Stimulated activated CD8-positive, alpha-beta memory T cell treated with anti-CD3 and anti-CD28 coated beads, Interleukin-12 subunit alpha, Interleukin-12 subunit beta, amount 100 ng/mL, for 24 hours (primary cell): ENCODE measurements at regions not wholly inside any gene's neighbourhood (a gene's known extent, or its start where the extent isn't known, plus 50 kb on each side); places are given as distances from the start of the nearest gene placed in this dataset.

Experiments
- DNase-seq: peaks from one replicate; pipeline ENCODE4 v3.0.0-alpha.2; 2020; ENCODE audit errors: extremely low read depth

DNA sequence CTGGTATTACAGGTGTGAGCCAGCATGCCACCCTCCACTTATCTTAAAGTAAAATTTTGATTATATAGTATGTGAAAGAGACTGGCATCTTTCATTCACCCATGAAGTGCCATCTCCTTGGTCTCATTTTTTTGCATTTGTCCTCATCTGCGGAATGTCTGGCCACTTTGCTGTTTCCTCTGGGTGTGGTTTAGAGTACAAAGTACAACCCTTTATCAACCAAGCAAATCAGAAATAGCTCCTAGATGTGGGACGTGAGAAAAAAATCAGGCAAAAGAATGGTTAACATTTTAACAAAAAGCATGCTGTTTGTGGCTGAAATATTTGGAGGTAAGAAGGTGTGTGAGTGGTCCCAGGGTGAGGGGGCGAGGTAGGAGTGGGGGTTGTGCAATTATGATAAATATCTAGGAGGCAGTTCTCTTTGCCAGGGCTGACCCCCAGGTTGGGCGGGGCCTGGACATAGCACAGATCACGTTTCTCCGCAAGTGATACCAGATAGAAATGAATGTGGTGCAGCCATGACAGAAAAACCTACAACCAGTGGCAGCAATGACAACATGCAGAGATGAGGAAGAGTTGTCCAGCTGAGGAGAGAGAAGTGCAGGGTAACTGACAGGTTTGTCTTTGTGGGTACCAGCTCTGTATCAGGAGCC lies 115.8 kb upstream of the SERTAD2 start:
- DNase-seq = no peak

DNA sequence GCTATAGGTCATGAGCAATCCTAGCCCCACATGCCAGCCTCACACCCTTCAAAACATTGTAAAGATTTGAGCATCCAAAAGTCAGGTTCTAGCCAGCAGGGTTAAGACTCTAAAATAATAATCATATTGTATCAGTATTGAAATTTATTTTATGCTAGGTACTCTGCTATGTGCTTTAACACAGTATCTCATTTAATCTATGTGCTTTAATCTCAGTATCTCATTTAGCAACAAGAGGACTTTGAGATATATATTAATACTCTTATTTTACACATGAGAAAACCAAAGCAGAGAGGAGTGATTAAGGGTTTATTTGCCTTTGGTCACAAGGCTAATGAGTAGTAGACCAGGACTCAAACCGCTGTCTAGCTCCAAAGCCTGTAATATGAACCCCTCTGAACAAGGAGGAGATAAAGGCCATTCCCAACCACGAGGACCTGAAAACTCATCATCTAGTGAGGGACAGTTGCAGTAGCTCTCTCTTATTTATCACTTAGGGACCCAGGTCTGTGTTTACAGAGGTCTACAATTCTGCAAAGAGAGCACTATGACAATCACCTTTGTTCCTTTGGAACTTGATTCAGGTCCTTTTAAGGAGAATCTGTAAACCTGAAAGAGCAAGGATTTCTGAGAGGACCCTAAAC lies 116.5 kb upstream of the SERTAD2 start:
- no peak for DNase-seq

DNA sequence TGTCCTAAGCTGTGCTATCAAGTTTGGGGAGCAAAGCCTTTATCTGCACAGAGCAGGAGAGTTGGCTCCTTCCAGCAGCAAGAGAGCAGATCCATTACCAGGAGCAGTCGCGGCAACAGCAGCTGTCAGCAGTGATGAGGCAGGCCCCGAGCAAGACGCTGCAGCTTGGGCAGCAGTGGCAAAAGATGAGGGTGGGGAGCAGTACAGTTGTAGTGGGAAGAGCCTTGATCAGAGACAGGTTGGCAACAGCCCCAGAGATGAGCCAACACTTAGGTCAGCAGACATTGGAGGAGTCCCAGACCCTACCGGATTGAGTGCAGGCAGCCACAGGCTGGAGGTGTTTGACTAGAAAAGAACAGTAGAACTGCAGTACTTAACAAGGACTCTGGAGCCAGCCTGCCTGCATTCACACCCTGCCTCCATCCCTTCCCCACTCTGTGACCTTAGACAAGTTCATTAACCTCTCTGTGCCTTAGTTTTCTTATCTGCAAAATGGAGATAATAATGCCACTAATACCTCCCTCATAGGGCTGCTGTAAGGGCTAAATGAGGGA lies 117.1 kb upstream of the SERTAD2 start:
- no peak for DNase-seq

DNA sequence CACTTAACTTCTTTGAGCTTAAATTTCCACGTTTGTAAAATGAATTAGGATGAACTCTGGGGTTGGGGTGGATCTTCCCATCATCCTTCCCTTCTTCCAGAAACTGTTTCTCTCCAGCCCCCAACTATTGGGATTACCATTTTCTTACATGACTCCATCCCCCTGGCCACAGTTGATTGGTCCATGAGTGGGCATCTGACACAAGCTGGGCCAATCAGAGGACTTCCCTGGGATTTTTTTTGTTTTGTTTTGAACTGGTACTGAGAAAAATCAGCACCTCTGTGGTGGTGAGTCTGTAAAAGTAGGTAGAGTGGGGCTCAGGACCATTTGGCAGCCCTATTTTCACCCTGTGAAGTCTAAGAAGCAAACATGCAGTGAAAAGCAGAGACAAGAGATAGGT lies 118.0 kb upstream of the SERTAD2 start:
- DNase-seq = no peak

DNA sequence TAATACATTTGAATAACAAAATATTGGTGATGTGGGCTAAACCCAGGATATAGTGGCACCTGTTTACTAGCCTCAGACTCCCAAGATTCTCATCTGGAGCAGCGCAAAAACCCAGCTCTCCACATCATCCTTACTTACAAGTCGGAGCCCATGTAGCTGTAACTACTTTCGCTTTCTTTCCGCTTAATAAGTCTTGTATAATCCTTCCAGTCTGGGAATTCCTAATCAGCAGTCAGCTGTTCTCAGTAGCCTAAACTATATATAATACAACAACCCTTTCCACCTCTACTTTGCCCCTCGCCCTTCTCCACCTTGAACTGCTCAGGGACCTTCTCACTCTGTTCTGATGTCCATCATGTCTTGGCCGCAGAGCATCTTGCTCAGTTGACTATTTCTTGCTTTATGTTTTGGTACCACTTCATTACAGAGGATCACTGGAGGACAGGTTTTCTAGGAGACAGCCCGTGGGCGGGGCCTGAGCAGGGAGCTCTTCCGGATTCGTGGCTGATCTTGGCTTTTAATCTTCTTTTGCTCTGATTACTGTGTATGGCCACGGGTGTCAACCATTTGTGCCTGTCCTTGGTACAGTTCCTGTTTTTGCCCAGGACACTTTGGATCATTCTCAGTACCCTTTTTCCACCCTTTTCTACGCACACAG lies 119.9 kb upstream of the SERTAD2 start:
- DNase-seq = no peak

DNA sequence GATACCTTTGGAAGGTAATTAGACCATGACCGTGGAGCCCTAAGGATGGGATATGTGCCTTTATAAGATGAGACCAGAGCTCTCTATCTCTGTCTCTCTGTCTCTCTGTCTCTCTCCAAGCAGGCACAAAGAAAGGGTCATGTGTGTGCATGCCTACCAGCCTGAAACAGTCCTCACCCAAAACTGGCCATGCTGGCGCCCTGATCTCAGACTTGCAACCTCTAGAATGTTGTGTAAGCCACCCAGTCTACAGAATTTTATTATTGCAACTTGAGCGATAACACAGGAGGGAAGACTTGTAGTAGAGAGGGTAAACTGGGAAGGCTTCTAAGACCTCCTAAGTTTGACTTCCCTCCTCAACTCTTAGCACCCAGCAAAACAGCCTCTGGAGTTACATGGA lies 124.1 kb upstream of the SERTAD2 start:
- no peak for DNase-seq

DNA sequence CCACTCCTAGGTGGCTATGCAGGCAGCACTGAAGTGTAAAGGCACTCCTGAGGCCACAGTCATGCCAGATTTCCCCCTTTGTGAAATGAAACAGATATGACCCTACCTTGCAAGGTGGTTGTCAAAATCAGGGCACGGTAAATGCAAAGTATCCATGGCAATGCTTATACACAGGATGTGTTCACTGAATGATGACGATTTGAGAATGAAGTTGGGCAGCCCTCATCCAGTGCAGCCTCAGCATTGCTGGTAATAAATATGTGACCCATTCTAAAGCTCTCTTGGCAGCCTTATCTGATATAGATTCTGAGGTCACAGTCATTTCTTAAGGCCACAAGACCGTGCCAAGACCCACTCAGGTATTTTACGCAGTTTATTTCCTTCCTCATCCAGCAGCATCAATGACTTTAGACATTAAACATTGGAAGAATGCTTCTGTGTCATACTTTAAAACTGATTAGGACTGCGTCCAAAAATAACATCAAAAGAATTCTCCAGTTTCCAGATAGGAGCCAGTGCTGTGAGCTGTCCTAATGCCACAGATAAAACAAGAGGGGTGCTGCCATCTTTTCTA lies 125.5 kb upstream of the SERTAD2 start:
- DNase-seq = no peak

DNA sequence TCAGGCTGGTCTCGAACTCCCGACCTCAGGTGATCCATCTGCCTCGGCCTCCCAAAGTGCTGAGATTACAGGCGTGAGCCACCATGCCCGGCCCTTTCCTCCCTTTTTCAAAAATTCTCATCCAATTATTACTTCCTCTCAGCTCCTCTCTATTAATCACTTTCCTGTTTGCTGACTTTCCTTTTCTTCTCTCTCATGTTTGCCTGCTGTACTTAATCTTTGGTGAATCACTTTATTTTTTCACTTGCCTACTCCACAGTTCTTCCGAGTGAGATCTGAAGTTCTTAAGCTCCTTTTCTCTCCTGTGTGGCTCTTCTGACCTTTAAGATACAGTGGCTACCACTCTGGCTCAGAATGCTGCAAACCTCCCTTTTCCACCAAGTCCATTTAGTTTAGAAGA lies 126.3 kb upstream of the SERTAD2 start:
- DNase-seq = no peak

DNA sequence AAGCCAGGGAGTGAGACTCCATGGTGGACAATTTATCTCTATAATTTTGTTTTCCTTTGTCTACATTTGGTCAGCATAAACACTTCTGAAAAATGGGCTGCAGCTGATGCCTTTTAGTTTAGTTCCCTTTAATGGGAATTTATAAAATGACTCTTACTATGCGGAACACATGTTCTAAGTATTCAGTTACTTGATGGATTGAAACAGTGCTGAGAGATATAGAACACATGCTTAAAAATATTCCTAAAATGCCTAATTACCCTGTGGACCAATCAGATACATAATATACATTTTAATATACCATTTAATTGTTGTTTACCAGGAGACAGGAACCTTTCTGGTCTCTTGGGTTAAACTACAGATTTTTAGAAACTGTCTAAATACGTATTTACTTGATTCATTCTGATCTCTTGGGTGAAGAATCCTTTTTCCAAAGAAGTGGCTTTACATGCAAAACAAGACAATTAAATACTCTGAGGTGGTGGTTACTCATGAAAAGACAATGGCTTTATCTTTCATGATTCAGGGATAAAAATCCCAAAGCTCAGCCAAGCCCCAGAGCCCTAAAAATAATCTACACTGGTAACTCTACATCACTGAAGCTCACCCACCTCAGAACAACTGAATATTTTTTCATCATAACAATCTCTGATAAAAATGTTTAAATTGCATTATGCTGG lies 128.1 kb upstream of the SERTAD2 start:
- DNase-seq = no peak

DNA sequence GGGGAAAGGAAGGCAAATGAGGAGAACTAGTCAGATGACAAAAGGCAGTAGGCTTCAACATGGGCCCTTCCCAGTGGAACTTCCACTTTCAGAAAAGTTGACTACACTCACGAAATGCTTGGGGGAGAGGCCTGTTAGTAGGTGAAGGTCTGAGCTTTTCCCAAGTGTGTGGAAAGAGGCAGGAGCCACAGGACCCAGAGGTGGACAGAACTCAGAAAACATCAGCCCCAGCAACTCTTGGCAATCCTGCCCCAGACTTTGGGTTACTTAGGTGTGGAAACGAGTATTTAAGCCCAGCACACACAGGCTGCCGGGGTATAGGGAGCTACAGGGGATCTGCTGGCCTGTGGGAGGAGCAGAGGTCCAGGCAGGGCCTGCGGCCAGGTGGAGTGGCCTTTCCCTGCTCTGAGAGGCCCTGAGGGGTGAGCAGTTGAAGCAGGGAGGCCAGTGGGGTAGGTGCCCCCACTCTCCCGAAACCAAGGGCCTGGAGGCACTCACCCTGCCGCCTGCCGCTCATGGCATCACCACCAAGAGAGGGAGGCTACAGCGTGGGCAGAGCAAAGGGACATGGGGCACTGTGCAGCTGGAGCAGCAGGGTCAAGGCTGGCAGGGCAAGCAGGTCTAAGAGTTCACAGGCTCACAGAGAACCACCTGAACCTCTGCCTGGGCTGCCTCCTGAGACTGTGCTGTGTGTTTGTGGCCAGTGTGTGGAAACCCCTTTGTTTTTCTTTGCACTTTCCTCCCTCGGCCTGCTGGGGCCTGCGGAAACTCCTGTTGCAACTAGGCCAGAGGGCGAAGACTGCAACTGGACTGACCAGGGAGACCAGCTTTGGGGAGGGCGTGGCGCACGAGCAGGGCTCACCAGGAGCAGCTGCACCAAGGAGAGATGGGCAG lies 130.7 kb upstream of the SERTAD2 start:
- DNase-seq = no peak

DNA sequence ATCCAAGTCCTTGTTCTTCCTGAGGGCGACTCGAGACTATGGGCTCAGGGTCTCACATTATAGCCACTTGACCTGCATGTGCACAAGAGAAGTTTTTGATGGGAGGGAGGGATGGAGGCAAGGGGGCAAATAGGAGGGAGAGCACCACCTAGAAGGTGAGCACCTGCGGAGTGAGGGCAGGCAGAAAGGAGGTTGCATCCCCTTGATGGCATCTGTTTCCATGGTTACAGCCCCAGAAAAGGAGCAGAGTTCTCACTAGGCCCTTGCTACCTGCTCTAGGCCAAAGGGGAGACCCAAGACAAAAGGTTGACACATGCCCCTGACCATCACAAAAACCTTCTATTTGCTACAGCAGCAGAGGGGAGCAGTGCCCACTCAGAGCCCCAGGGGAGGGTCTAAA lies 131.5 kb upstream of the SERTAD2 start:
- DNase-seq = no peak

DNA sequence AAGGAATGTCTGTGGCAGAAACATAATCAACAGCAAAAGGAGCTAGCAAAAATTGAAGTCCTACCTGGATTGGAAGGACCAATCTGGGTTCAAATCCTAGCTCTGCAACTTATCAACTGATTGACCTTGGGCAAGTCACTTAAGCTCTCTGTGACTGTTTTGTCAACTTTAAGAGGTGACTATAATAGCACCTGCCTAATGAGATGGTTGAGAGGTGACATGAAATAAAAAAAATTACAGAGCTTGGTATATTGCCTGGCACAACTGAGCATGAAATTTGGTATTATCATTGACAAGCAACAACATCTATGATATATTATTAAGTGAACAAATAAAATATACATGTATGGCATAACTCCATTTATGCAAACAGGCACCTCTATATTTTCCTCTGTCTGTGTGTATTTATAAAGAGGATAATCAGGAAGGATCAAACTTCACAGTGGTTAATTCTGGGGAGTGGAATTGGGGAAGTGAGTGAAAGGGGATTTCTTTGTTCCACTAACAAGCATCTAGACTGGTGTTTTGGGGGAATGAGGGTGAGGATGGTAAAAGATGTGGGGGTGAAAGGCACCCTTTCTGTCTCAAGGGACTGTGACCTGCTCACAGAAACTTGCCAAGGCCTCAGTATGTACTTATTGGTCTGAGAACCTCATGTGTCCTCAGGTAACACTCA lies 132.8 kb upstream of the SERTAD2 start:
- no peak for DNase-seq

DNA sequence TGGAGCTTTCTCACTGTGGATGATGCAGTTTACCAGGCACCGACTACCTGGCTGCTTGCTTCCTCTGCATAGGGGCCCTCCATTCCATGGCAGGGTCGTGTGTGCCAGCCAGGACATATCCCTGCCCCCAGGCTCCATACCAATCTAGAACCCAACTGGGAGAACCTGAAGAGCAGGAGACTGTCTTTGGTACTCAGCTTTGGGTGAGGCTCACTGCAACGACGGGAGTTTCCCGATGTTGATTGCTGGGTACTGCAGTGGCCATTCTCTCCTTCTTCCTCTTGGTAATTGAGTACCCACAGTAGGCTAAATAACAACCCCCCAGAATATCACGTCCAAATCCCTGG lies 133.3 kb upstream of the SERTAD2 start:
- DNase-seq = no peak

DNA sequence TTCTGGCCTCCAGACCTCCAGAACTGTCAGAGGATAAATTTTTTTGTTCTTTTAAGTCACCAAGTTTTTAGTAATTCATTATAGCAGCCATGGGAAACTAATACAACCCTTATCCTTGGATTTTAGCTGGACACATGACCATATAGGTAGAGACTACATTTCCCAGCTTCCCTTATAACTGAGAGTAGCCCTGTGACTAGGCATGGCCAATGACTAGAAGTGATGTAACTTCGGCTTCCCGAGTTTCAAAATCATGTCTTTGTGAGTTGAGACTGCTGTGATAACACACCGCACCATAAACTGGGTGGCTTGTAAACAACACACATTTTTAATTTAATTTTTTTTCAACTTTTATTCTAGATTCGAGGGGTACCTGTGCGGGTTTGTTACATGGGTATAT lies 134.0 kb upstream of the SERTAD2 start:
- no peak for DNase-seq

DNA sequence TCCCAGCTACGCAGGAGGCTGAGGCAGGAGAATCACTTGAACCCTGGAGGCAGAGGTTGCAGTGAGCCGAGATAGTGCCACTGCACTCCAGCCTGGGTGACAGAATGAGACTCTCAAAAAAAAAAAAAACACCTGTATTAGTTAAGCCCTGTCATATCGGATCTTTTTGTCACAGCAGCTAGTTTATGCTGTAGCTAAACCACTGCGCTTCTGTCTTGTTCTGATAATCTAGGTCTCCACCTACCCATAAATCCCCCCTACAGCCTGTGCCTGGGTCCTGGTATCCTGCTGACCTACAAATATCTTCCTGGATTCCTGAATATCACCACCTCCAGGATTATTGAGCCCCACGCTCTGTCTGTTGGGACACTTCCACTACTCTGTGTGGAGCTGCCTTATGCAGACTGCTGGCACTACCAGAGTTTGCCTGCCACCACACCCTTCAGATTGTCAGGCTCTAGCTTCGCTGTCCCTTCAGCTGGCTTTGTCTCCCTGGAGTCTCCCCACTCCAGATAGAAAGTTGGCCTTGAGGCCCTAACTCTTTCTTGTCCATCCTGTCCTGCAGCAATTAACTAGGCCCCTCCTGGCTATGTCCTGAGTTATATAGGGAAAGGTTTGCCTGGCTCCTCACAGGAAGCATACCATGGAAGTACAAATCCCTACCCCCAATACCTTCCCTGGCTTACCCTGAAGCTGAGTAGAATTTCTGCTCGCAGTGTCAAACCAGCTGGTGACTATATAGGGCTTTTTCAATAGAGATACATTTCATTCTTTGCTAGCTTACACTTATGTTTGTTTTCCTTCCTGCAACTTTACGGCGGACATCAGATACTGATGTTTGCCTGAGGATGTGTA lies 136.0 kb upstream of the SERTAD2 start:
- no peak for DNase-seq

DNA sequence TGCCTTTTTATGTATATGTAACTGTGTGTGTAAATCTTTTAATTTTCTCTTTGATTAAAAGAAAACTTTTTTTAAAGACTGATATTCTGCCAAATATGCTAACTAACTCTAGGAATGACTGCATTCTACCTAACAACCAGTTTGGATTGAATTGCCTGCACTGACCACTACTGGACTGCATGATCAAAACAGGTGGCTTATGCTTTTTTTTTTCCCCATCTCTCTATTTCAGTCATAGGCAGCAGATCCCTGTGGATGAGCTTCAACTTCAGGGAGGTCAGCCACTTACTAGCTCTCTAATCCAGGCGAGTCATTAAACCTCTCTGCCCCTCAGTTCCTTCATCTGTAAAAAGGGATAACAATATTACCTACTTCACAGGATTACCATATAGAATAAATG lies 138.6 kb upstream of the SERTAD2 start:
- no peak for DNase-seq

DNA sequence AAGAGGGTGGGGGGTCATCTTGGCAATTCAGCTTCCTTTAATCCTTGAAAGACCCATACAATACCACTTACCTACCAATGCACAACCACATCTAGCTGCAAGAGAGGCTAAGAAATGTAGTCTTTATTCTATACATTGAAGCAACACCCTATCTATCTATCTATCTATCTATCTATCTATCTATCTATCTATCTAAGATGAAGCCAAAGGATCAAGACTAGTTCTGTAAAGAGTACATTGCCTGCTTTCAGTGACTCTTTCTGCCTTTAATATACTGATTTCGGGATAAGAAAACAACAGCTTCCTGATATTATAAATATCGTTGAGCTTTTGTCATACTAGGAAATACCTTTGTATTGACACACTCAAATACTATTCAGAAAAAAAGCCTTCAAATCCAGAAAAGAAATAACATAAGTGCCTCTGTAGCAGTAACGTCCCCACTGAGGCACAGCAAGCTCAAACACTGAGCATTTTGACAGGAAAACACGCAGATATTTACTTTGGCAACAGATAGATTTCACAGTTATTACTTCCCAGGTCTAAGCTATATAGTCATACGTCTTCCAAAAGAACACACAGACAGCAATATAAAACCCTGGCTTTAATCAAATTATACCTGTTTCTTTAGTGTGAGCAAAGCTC lies 139.4 kb upstream of the SERTAD2 start:
- no peak for DNase-seq

DNA sequence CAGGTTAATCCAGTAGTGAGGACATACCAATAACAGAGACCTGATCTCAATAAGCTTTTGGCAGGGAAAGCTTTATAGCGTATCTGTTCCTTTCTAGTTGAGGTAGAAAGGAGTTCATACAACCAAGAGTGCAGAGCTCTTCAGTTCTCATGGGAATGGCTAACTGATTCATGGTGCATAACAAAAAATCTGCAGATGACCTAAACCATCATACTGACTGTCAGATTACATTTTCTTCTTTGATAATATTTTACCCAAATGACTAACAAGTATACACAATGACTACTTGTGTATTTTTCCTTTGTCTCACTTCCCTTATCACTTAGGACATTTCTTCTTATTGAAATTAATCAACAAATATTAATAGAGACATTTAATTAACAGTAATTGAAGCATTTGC lies 140.0 kb upstream of the SERTAD2 start:
- DNase-seq = no peak

DNA sequence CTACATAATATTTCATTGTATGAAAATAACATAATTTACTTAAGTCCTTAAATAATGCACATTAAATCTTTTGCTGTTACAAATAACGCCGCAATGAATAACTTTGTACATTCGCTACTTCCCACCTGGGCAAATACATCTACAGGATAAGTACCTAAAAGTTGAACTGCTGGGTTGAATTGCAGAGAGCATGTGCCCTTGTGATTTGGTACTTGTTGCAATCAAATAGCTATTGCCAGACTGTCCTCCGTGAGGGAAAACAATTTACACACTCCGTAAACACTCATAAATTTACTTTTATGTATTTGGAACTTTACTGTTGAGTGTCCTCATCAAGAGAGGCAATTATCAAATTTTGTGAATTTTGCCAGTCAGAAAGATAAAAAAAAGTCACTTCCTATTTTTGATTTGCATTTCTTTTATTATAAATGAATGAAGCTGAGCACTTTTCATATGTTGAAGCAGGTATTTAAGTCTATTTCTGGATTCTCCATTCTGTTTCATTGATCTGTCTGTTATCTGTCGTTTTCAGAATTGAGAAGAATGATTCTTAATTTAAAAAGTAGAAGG lies 140.8 kb upstream of the SERTAD2 start:
- DNase-seq = no peak
